CD4-positive, alpha-beta T cell treated with Interleukin-15 for 1 hour (primary cell): ENCODE measurements at regions not wholly inside any gene's neighbourhood (a gene's known extent, or its start where the extent isn't known, plus 50 kb on each side); places are given as distances from the start of the nearest gene placed in this dataset.
"Not testable (repeated sequence)": the region's sequence is repeated elsewhere in the genome, so short reads cannot be mapped to it uniquely, and the experiment has no call there.

Source experiments
- DNase-seq: peaks from one replicate; pipeline ENCODE4 v3.0.0-alpha.2; 2020

DNA sequence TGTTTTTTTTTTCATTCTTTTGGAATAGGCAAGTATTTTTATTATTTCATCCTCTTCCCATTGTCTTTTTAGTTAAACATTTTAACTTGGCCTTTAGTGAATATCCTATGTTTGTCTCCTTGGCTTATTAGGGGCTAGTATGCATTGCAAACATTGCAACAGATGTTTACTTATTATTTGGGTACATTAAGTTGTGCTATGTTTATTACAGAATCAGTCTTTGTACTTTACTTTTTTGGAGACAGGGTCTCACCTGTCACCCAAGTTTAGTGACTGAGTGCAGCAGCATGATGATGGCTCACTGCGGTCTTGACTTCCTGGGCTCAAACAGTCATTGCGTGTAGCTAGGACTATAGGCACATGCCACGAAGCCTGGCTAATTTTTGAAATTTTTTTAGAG lies 51.1 kb upstream of the NUDT6 start:
- DNase-seq: no peak

DNA sequence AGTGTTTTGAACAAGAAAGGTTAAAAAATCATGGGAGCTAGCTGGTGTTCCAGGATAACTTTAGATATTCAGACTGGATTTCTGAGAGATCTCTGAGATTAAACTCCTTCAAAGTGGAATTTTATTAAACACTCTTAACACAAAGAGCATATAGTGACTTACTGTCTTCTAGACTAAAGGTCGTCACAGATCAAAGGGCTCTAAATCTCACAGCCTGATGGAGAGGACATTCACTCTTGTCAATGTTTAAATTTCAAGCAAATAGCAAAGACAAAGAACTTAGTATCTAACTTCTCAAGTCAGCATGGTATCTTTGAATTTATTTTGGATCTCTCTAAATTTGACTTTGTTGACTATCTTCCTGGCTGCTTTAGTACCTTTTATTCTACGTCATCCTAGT lies 53.7 kb upstream of the NUDT6 start:
- no peak for DNase-seq

DNA sequence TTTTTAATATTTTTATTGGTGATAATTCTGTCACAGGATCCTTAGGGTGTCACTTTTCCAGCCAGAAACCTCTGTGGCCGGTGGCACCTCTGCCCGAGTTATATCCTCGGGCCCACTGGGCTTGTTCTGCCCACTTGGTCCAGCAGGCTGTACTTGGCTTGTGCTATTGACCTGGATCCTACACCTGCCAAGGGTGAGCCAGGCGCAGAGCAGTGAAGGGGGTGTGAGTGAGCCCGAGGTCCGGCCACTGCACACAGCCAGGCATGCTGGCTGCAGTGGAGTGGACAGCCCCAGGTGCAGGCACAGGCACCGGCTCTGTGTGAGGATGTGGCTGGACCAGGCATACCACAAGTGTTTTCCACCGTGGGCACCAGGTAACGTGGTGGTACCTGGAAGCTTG lies 54.7 kb upstream of the NUDT6 start:
- no peak for DNase-seq

DNA sequence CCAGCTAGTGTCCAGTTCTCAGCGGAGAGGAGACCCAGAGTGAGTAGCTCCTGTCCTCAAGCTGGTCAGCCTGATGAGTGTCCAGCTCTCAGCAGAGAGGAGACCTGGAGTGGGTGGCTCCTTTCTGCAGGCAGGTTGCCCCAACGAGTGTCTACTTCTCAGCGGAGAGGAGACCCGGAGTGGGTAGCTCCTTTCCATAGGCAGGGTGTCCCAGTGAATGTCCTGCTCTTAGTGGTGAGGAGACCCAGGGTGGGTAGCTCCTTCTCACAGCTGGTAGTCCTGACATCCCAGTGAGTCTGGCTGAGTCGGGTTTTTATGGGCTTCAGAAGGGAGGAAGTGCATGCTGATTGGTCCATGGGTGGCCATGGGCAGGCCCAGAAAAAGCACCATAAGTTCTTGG lies 55.7 kb upstream of the NUDT6 start:
- DNase-seq: no peak

DNA sequence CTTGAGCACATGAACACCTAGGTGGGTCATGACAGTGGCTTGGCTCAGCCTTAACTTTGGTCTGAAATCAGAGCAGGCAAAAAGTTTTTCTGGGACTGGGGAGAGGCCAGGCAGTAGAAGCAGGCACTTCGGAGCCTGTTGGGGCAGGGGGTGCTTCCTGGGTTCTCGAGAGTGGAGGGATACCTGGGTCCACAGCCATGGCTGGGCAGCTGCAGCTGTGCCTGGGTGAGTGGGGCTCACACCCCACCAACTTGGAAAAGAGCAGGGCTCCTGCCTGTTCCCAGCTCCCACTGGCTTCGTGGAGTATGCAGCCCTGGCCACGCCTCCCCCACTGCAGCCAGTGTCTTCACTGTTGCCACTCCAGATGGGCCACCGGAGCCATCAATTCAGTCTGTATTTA lies 56.4 kb upstream of the NUDT6 start:
- DNase-seq: no peak

DNA sequence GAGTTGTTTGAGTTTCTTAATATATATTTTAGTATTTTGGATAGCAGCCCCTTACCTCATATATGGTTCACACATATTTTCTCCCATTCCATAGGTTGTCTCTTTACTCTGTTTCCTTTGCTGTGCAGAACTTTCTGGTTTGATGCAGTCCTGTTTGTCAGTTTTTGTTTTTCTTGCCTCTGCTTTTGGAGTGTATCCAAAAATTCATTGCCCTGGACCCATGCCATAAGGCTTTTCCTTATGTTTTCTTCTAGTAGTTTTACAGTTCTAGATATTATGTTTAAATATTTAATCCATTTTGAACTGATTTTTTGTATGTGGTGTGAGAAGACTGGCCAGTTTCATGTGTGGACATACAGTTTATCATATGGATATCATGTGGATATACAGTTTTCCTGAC lies 58.5 kb upstream of the NUDT6 start:
- DNase-seq: no peak

DNA sequence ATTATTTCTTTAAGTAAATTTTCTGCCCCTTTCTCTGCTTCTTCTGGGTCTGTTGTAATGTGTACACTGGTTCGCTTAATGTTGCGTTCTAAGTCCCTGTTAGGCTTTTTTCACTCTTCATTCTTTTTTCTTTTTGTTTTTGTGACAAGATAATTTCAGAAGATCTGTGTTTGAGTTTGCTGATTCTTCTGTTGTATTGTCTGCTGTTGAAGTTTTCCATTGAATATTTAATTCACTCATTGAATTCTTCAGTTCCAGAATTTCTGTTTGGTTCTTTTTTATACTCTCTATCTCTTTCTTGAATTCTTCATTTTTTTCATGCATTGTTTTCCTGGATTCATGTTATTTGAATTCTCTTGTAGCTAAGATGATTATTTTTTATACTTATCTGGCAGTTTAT lies 66.3 kb upstream of the NUDT6 start:
- no peak for DNase-seq

DNA sequence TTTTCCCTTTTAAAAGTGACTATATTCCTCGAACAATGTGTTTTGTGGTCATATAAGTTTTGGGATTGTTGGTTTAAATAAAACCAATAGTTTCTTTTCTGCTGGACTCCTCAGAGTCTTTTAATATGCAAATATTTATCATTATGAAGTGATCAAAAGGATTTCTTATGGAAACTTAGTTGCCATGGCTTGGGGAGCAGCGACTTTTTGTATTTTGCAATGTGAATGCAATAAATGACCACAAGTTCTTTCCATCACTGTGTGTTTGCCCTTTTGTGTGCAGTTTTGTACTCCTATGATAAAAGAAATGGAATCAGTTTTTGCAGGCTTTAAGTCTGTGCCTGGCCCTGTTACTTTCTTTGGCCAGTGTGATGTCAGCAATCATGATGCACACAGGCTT lies 68.5 kb upstream of the NUDT6 start:
- DNase-seq: no peak

DNA sequence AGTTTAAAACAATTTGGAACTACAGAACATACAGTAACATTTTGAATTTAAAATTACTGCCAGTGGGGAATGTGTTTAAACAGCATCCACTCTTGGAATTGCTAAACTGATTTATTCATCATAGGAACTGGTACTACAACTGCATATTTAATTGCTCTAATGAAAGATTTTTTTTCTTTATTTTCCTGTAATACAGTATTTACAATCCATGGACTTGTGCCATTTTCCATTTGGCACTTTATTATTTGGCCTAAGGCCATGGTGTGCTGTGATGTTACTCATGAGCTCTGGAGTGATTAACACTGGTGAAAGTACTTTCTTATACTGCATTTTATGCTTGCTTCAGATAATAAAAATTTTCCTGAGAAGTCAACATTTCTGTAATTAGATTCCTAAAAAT lies 69.7 kb upstream of the NUDT6 start:
- no peak for DNase-seq

DNA sequence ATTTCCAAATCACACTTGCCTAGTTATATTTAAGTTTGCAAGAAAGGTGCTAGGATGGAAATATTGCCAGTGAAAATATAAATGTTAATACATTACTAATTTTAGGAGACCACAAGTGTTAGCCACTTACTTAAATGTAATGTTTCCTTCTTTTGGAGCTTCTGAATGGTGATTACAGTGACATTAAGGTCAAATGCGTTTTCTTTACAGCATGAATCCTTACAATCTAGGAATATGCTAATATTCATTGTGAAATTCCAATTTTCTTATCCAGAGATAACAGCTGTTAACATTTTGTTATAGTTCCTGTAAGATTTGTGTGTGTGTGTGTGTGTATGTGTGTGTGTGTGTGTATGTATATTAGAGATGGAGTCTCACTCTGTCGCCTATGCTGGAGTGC lies 70.2 kb upstream of the NUDT6 start:
- no peak for DNase-seq

DNA sequence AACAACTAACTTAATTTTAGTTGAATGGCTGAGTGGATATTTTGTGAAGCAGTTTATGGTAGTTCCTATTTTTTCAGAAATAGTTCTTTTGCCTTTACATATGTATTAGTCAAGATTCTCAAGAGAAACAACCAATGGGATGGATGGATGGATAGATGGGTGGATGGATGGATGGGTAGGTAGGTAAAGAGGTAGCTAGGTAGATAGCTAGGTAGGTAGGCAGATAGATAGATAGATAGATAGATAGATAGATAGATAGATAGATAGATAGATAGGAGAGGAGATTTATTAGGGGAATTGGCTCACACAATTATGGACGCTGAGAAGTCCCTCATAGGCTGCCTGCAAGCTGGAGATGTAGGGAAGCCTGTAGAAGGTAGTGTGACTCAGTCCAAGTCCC lies 74.0 kb upstream of the NUDT6 start:
- DNase-seq: no peak

DNA sequence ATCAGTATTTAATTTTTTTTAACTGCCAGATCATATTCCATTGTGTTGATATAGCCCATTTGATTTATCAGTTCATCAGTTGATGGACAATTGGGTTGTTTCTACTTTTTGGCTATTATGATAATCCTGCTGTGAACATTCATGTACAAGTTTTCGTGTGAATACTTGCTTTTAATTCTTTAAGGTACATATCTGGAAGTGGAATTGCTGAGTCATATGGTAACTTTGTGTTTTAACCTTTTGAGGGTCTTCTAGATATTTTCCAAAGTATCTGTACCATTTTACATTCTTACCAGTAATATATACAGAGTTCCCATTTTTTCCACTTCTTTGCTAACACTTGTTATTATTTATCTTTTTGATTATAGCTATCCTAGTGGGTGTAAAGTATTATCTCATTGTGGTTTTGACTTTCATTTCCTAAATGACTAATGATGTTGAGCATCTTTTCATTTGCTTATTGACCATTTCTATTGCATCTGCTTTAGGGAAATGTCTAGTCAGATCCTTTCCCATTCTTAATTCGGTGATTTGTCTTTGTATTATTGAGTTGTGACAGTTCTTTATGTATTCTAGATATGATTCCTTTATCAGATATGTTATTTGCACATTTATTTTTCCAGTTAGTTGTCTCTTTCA lies 75.2 kb upstream of the NUDT6 start:
- DNase-seq: no peak

DNA sequence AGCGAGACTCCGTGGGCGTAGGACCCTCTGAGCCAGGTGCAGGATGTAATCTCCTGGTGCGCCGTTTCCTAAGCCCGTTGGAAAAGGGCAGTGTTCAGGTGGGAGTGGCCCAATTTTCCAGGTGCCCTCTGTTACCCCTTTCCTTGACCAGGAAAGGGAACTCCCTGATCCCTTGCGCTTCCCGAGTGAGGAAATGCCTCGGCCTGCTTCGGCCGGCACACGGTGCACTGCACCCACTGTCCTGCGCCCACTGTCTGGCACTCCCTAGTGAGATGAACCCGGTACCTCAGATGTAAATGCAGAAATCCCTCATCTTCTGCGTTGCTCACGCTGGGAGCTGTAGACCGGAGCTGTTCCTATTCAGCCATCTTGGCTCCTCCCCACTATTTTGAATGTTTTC lies 81.7 kb upstream of the NUDT6 start:
- DNase-seq: not testable (repeated sequence)

DNA sequence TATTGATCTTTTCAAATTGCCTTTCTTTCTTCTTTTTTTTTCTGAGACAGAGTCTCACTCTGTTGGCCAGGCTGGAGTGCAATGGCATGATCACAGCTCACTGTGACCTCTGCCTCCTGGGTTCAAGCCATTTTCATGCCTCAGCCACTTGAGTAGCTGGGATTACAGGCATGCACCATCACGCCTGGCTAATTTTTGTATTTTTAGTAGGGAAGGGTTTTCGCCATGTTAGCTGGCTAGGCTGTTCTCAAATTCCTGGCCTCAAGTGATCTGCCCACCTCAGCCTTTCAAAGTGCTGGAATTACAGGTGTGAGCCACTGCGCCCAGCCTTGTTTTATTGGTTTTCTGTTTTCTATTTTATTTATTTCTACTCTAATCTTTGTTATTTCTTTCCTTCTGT lies 82.7 kb upstream of the NUDT6 start:
- not testable (repeated sequence) for DNase-seq

DNA sequence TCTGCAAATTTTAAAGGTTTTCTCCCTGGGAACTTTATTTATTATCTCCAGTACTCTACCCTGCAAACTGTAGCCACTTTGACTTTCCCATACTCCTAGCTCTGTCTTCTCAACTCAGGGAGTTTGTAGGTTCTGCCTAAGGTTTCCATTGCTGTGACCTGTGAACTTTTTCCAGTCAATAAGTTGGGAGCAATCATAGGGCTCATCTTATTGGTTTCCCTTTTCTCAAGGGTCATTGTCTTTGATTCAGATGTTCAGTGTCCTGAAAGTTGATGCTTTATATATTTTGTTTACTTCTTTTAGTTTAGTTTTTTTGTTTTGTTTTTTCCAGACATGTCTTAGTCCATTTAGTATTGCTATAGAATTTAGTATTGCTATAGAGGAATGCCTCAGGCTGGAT lies 85.3 kb upstream of the NUDT6 start:
- DNase-seq: no peak

DNA sequence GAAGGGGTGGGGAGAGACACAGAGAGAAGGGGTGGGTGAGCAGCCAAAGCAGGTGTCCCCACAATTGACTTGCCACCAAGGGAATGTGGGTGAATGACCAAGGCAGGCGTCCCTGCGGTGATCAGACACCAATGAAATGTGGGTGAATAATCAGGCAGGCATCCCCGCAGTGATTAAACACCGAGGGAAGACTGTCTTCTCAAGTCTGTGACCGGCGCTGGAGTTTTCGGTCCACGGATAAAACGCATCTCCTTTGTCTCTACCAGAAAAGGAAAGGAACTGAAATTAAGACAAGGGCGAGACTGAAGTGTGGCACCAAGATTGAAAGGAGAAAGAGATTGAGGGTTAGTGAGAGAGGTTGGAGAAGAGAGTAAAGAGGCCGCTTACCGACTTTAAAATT lies 90.0 kb upstream of the NUDT6 start:
- not testable (repeated sequence) for DNase-seq

DNA sequence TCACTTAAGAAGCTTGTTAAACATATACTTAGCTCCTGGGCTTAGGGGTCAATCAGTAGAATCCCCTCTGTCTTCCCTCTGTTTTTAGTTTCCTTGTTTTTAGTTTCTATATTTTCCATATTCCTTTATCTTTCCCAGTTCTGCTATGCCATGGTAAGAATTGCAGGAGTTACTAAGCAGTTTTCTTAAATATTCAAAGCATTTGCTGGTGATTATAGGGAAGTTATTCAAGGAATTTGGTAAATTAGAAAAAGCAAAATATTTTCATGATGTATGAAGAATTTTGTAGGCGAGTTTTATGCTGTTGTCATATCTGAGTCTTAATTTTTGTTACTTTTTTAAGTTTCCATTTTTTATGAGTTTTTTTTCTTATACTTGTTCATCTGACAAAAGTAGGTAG lies 91.6 kb upstream of the NUDT6 start:
- no peak for DNase-seq

DNA sequence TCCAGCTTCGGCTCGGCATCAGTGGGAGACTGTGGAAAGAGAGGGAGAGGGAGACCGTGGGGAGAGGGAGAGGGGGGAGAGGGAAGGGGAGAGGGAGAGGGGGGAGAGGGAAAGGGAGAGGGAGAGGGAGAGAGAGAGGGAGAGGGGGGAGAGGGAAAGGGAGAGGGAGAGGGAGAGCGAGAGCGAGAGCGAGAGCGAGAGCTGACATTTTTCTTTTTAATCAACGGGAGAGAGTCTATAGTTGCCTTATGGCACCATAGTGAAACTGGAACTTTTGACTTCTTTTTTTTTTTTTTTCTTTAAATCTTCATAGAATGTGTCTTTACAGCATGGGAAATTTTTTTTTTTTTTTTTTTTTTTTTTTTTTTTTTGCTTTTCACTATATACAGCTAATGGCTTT lies 94.7 kb upstream of the NUDT6 start:
- DNase-seq: no peak

DNA sequence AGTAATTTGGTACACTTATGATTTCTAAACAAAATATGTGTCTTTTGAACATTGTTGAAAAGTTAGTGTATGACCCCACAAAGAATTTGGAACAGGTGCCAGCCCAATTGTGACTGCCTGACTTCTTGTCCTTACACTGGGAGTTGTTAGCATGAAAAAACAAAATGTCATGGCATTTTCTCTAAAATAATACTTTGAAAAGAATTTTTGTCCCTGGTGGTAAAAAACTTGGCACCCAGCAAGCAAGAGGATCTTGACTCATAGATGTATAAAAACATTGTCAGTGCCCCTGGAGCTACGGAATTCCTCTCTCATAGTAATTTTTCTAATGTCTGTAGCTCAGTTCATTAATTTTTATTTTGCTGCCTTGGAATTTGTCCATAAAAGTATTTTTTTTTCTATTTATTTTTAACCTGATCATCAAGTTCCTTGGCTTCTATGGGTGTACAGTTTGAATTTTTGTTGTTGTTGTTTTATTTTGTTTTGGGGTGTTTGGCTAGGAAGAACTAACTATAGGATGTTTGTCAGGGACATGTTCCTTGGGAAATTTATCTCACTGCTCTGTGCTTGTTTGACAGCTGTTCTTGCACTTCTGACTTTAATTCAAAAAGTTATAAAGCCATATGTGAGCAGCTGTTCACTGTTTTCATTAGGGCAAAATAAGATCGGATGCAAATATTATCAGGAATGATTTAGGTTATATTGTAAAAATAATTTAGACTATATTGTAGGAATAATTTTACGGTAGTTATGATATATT lies 95.4 kb upstream of the NUDT6 start:
- no peak for DNase-seq

DNA sequence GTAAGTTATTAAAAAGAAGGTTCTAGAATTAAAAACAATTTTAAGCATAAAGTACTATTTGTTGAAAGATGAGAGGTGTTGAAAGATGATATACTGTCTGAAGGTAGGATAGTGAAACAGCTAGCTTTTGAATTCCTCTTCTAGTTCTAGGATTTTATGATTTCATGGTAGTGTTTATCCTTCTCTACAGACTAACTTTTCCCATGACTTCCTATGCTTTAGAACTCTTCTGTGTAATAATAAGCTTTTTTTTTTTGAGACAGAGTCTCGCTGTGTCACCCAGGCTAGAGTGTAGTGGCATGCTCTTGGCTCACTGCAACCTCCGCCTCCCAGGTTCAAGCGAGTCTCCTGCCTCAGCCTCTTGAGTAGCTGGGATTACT lies 96.0 kb upstream of the NUDT6 start:
- DNase-seq: no peak

DNA sequence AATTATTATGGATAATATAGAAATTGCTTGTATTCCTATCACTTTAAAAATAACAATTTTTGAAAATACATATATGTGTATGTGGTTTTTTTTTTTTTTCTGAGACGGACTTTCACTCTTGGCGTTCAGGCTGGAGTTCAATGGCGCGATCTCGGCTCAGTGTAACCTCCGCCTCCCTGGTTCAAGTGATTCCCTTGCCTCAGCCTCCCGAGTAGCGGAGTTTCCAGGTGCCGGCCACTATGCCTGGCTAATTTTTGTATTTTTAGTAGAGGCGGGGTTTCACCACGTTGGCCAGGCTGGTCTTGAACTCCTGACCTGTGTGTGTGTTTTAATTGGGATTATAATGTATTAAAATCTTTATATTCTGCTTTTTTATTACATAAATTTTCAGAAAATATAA lies 97.9 kb upstream of the NUDT6 start:
- no peak for DNase-seq

DNA sequence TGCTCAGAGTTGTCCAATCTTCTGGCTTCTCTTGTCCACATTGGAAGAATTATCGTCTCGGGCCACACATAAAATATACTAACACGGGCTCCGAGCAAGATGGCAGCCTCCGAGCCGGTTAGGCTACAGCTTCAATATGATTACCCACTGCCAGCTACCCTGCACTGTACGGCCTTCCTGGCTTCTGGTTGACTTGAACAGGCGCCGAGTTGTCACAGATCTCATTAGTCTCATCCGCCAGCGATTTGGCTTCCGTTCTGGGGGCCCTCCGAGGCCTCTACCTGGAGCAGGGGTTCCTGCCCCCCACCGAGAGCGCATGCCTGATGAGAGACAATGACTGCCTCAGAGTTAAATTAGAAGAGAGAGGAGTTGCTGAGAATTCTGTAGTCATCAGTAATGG lies 101.2 kb upstream of the NUDT6 start:
- DNase-seq: no peak

DNA sequence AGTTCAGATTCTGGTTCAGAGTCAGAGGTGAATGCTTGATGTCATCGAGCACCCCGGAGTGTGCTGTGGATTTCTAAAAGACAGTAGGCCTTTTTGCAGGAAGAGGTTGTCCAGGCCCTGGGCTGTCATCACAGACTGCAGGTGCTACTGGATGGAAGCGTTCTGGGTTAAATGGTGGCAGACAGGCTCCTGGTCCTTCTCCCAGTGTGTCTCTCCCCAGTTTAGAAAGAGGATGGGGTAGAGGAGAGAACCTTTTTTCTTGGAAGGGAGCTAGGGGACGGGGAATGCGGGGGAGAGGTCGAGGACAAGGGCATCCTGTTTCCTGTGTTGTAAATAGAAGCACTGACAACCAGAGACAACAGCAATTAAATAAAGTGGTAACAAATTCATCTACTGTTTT lies 102.3 kb upstream of the NUDT6 start:
- no peak for DNase-seq

DNA sequence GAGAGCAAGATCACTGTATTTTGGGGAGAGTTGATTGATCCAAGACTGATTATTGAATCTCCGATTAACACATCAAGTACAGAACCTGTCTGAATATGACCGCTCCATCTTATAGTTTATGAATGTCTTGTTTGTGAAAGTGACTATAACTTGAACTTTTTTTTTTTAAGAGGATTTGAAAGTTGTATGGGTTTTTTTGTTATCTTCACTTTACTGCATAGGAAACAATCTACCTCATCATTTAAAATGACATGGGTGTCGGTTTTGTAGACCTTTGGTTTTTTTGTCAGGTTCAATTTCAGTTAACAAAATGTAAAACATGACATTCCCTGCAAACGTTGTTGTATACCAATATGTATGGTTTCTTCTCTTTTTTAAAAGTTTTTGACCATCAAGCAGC lies 103.0 kb upstream of the NUDT6 start:
- no peak for DNase-seq

DNA sequence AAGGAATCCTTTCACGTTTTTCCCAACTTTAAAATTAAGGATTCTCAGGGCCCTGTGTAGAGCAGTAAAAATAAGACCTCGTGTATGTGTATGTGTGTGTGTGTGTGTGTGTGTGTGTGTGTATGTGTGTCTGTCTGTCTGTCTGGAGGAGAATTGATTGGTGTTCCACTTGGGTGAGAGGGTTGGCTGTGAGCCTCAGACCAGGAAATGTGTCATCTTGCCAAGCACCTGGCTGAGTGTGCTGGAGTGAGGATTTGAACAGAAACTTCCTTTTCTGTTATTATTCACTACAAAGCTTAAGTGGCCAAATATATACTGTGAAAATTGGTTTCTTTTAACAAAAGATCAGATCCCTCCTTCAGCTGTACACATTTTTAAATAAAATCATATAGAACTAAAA lies 103.6 kb upstream of the NUDT6 start:
- DNase-seq: not testable (repeated sequence)
